HCT116 (cell line): ENCODE measurements at regions not wholly inside any gene's neighbourhood (a gene's known extent, or its start where the extent isn't known, plus 50 kb on each side); places are given as distances from the start of the nearest gene placed in this dataset.

Experiments
- CEBPB ChIP-seq: IDR thresholded peaks from 2 replicates; pipeline ENCODE4 v1.6.1; 2012; ENCODE audit warnings: low read depth
- CTCF ChIP-seq, 3 experiments: fragments of 200-600 bp in 1 of 3; sonication (generic) in 1 of 3; IDR thresholded peaks in 2 of 3; conservative IDR thresholded peaks in 1 of 3; 2 replicates each; pipeline ENCODE4 v1.5.1; 2012 to 2017; ENCODE audit warnings: low read depth in 2 of 3, low read length in 2 of 3, antibody characterized with exemption in 1 of 3, borderline replicate concordance in 1 of 3, control low read depth in 1 of 3, mild to moderate bottlenecking in 1 of 3, mixed read lengths in 1 of 3, mixed run types in 1 of 3, moderate library complexity in 1 of 3; ENCODE audit not compliant: insufficient read depth in 1 of 3
- EGR1 ChIP-seq: IDR thresholded peaks from 2 replicates; pipeline ENCODE4 v1.6.1; 2012; ENCODE audit warnings: low read depth
- ELF1 ChIP-seq: IDR thresholded peaks from 2 replicates; pipeline ENCODE4 v1.6.1; 2012; ENCODE audit warnings: low read depth, borderline replicate concordance
- EZH2 ChIP-seq: fragments of 200-600 bp; sonication (generic); IDR thresholded peaks from 2 replicates; pipeline ENCODE4 v1.6.1; 2017; ENCODE audit warnings: antibody characterized with exemption, mixed run types
- POLR2A ChIP-seq: IDR thresholded peaks from 2 replicates; pipeline ENCODE4 v1.7.0; 2011; ENCODE audit warnings: borderline replicate concordance; ENCODE audit not compliant: insufficient read depth, insufficient read length; ENCODE audit errors: extremely low read depth
- SP1 ChIP-seq: IDR thresholded peaks from 2 replicates; pipeline ENCODE4 v1.6.1; 2012; ENCODE audit warnings: low read depth
- ZNF274 ChIP-seq: fragments of 200-500 bp; sonication (Bioruptor generic); IDR thresholded peaks from 2 replicates; pipeline ENCODE4 v1.6.1; 2014; ENCODE audit warnings: mild to moderate bottlenecking, low read depth, low read length, inconsistent platforms

GRCh38 chr9:81824802-81825730 is 103.2 kb upstream of the SPATA31D4 start:
- TF ChIP-seq CTCF (IDR thresholded peaks at IDR 0.05 in 2 of 3, conservative IDR thresholded peaks at IDR 0.05 in 1 of 3; ENCODE audit: borderline replicate concordance in 1 of 3, insufficient read depth in 1 of 3, low read depth in 2 of 3, low read length in 2 of 3) (no peak), EGR1 (no peak), ELF1 (no peak), EZH2 (no peak), POLR2A (no peak), CEBPB (no peak), ZNF274 (no peak), SP1 (no peak)
